Loucy (cell line): ENCODE measurements at regions not wholly inside any gene's neighbourhood (a gene's known extent, or its start where the extent isn't known, plus 50 kb on each side); places are given as distances from the start of the nearest gene placed in this dataset.

ENCODE experiments used
- H2AFZ ChIP-seq: fragments of 200-600 bp; sonication (generic); 2 replicates; pipeline ENCODE4 v1.6.0; 2016; ENCODE audit warnings: antibody characterized with exemption, mild to moderate bottlenecking, low read length, moderate library complexity
- H3F3A ChIP-seq: fragments of 200-600 bp; 2 replicates; pipeline ENCODE4 v1.6.0; 2016; ENCODE audit warnings: antibody characterized with exemption, low read depth, mild to moderate bottlenecking
- H3K27me3 ChIP-seq: fragments of 200-600 bp; sonication (generic); 2 replicates; pipeline ENCODE4 v1.6.1; 2014; ENCODE audit warnings: low read length, mild to moderate bottlenecking; ENCODE audit not compliant: insufficient read depth, poor library complexity, severe bottlenecking
- H3K36me3 ChIP-seq: fragments of 200-600 bp; sonication (generic); 2 replicates; pipeline ENCODE4 v1.6.1; 2016; ENCODE audit warnings: low read length; ENCODE audit not compliant: insufficient read depth
- H3K4me1 ChIP-seq: fragments of 200-600 bp; sonication (generic); 2 replicates; pipeline ENCODE4 v1.5.1; 2014; ENCODE audit warnings: low read length, mild to moderate bottlenecking; ENCODE audit not compliant: insufficient read depth, poor library complexity, severe bottlenecking
- H3K4me2 ChIP-seq: fragments of 200-600 bp; sonication (generic); 2 replicates; pipeline ENCODE4 v1.6.0; 2014; ENCODE audit warnings: antibody characterized with exemption, low read length, low read depth, mild to moderate bottlenecking; ENCODE audit not compliant: poor library complexity, severe bottlenecking
- H3K4me3 ChIP-seq: fragments of 200-600 bp; sonication (generic); 2 replicates; pipeline ENCODE4 v1.5.1; 2014; ENCODE audit warnings: low read length, mild to moderate bottlenecking, mixed read lengths; ENCODE audit not compliant: poor library complexity, severe bottlenecking
- H3K79me2 ChIP-seq: fragments of 200-600 bp; sonication (generic); 2 replicates; pipeline ENCODE4 v1.6.1; 2014; ENCODE audit warnings: low read length; ENCODE audit not compliant: insufficient read depth
- H3K9ac ChIP-seq: fragments of 200-600 bp; sonication (generic); 2 replicates; pipeline ENCODE4 v1.6.0; 2014; ENCODE audit warnings: mild to moderate bottlenecking, low read depth, low read length, moderate library complexity; ENCODE audit not compliant: poor library complexity, severe bottlenecking
- H3K9me2 ChIP-seq: fragments of 200-600 bp; sonication (generic); replicated peaks from 2 replicates; pipeline ENCODE4 v1.6.1; 2016; ENCODE audit warnings: low read depth, low read length, mixed read lengths
- H3K9me3 ChIP-seq: fragments of 200-600 bp; sonication (generic); 2 replicates; pipeline ENCODE4 v1.6.1; 2014; ENCODE audit warnings: mild to moderate bottlenecking, antibody characterized with exemption, low read length, low read depth; ENCODE audit not compliant: insufficient read depth
- H4K20me1 ChIP-seq: fragments of 200-600 bp; sonication (generic); 2 replicates; pipeline ENCODE4 v1.6.0; 2014; ENCODE audit warnings: antibody characterized with exemption, low read length, mild to moderate bottlenecking; ENCODE audit not compliant: insufficient read depth, poor library complexity, severe bottlenecking
- EZH2phosphoT487 ChIP-seq: fragments of 200-600 bp; IDR thresholded peaks from 2 replicates; pipeline ENCODE4 v1.6.1; 2018; ENCODE audit warnings: antibody characterized with exemption, mild to moderate bottlenecking, moderate library complexity, borderline replicate concordance
- TF ChIP-seq, protein P1 (sequence below): fragments of 200-600 bp; sonication (generic); conservative IDR thresholded peaks from 2 replicates; pipeline ENCODE4 v1.5.1; 2014; ENCODE audit warnings: mild to moderate bottlenecking, antibody characterized with exemption, low read length

GRCh38 chr11:23295241-23295640 is 435.0 kb upstream of the CCDC179 start:
- no peak overlapping the region for H3K4me3 ChIP-seq
- H3K9ac ChIP-seq, result no peak overlapping the region
- H3K79me2 ChIP-seq, result no peaks in the 10 kb centered on the region
- H2AFZ ChIP-seq, result no peak overlapping the region
- no peaks in the 10 kb centered on the region for H3F3A ChIP-seq
- no peak for TF ChIP-seq EZH2phosphoT487
- TF ChIP-seq, protein P1, sequence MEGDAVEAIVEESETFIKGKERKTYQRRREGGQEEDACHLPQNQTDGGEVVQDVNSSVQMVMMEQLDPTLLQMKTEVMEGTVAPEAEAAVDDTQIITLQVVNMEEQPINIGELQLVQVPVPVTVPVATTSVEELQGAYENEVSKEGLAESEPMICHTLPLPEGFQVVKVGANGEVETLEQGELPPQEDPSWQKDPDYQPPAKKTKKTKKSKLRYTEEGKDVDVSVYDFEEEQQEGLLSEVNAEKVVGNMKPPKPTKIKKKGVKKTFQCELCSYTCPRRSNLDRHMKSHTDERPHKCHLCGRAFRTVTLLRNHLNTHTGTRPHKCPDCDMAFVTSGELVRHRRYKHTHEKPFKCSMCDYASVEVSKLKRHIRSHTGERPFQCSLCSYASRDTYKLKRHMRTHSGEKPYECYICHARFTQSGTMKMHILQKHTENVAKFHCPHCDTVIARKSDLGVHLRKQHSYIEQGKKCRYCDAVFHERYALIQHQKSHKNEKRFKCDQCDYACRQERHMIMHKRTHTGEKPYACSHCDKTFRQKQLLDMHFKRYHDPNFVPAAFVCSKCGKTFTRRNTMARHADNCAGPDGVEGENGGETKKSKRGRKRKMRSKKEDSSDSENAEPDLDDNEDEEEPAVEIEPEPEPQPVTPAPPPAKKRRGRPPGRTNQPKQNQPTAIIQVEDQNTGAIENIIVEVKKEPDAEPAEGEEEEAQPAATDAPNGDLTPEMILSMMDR, result no peak
- no peak overlapping the region for H3K4me2 ChIP-seq
- no peaks in the 10 kb centered on the region for H3K9me2 ChIP-seq
- no peaks in the 10 kb centered on the region for H3K9me3 ChIP-seq
- H3K36me3 ChIP-seq, result no peaks in the 10 kb centered on the region
- no peaks in the 10 kb centered on the region for H3K27me3 ChIP-seq
- no peaks in the 10 kb centered on the region for H3K4me1 ChIP-seq
- H4K20me1 ChIP-seq, result no peaks in the 10 kb centered on the region

- Histone ChIP-seq H3K4me3 (no peak overlapping the region), H3K4me1 (peaks cover 6% of the 10 kb centered on the region), H3F3A (no peaks in the 10 kb centered on the region), H3K9ac (no peak overlapping the region), H3K79me2 (no peaks in the 10 kb centered on the region), H3K9me2 (no peaks in the 10 kb centered on the region), H3K9me3 (no peaks in the 10 kb centered on the region), H3K36me3 (no peaks in the 10 kb centered on the region), H3K27me3 (no peaks in the 10 kb centered on the region), H3K4me2 (no peak overlapping the region), H4K20me1 (no peaks in the 10 kb centered on the region), H2AFZ (no peak overlapping the region)
- TF ChIP-seq, protein P1, result no peak
- no peak for TF ChIP-seq EZH2phosphoT487
These were observed 447.8 kb upstream of the CCDC179 start for GRCh38 chr11:23308041-23308440.

GRCh38 chr11:23310276-23310675 is 450.0 kb upstream of the CCDC179 start:
- TF ChIP-seq, protein P1, result no peak
- no peak for TF ChIP-seq EZH2phosphoT487
- no peaks in the 10 kb centered on the region for H3K9me2 ChIP-seq
- H3K9me3 ChIP-seq, result no peaks in the 10 kb centered on the region
- no peak overlapping the region for H2AFZ ChIP-seq
- H3K9ac ChIP-seq, result no peak overlapping the region
- H3K27me3 ChIP-seq, result no peaks in the 10 kb centered on the region
- H3K4me3 ChIP-seq, result no peak overlapping the region
- H3K4me1 ChIP-seq, result peaks cover 10% of the 10 kb centered on the region
- no peak overlapping the region for H3K4me2 ChIP-seq
- no peaks in the 10 kb centered on the region for H3F3A ChIP-seq
- H3K79me2 ChIP-seq, result no peaks in the 10 kb centered on the region
- H4K20me1 ChIP-seq, result no peaks in the 10 kb centered on the region
- no peaks in the 10 kb centered on the region for H3K36me3 ChIP-seq
